ENCODE measurements at regions not wholly inside any gene's neighbourhood (a gene's known extent, or its start where the extent isn't known, plus 50 kb on each side); places are given as distances from the start of the nearest gene placed in this dataset.

GRCh38 chr19:29019403-29019802 is 193.5 kb downstream of the UQCRFS1 start:
- intact Hi-C loops (cut with micrococcal nuclease): no loop called here
- DNase-seq (no peak), ATAC-seq (ENCODE audit: low read depth) (no peak)
- no peak for TF ChIP-seq CTCF (IDR thresholded peaks at IDR 0.05)
- POLR2A ChIA-PET: no interaction called here
- no peaks in the 10 kb centered on the region for H3K36me3 Mint-ChIP-seq (ENCODE audit: low read depth)
- H3K4me3 Mint-ChIP-seq: no peak overlapping the region
- CTCF ChIA-PET: no interaction called here
- H3K9me3 Mint-ChIP-seq: no peaks in the 10 kb centered on the region
- H3K4me1 Mint-ChIP-seq: no peaks in the 10 kb centered on the region
- no peak overlapping the region for H3K27ac Mint-ChIP-seq
- H3K27me3 Mint-ChIP-seq: no peaks in the 10 kb centered on the region

- no peaks in the 10 kb centered on the region for H3K4me1 Mint-ChIP-seq
- intact Hi-C loops (cut with micrococcal nuclease): no loop called here
- no peaks in the 10 kb centered on the region for H3K9me3 Mint-ChIP-seq
- H3K27ac Mint-ChIP-seq: no peak overlapping the region
- POLR2A ChIA-PET: no interaction called here
- H3K27me3 Mint-ChIP-seq: no peaks in the 10 kb centered on the region
- TF ChIP-seq CTCF (IDR thresholded peaks at IDR 0.05): no peak
- no peaks in the 10 kb centered on the region for H3K36me3 Mint-ChIP-seq (ENCODE audit: low read depth)
- CTCF ChIA-PET: no interaction called here
- DNase-seq: no peak
- no peak overlapping the region for H3K4me3 Mint-ChIP-seq
- ATAC-seq (ENCODE audit: low read depth): no peak
These were observed 194.4 kb downstream of the UQCRFS1 start for GRCh38 chr19:29018542-29018941.

- Mint-ChIP-seq H3K9me3 (no peaks in the 10 kb centered on the region), H3K36me3 (ENCODE audit: low read depth) (no peaks in the 10 kb centered on the region), H3K4me3 (no peak overlapping the region), H3K27me3 (no peaks in the 10 kb centered on the region), H3K4me1 (no peaks in the 10 kb centered on the region), H3K27ac (no peak overlapping the region)
- ATAC-seq (ENCODE audit: low read depth): no peak
- no peak for TF ChIP-seq CTCF (IDR thresholded peaks at IDR 0.05)
- intact Hi-C loops (cut with micrococcal nuclease): no loop called here
- POLR2A ChIA-PET: no interaction called here
- CTCF ChIA-PET: no interaction called here
- no peak for DNase-seq
These were observed 195.2 kb downstream of the UQCRFS1 start for GRCh38 chr19:29017788-29018187.

GRCh38 chr19:29016926-29017760 is 195.8 kb downstream of the UQCRFS1 start:
- H3K4me3 Mint-ChIP-seq: no peak overlapping the region
- H3K9me3 Mint-ChIP-seq: no peaks in the 10 kb centered on the region
- DNase-seq (no peak), ATAC-seq (ENCODE audit: low read depth) (no peak)
- no peak overlapping the region for H3K27ac Mint-ChIP-seq
- no peaks in the 10 kb centered on the region for H3K4me1 Mint-ChIP-seq
- H3K27me3 Mint-ChIP-seq: no peaks in the 10 kb centered on the region
- H3K36me3 Mint-ChIP-seq (ENCODE audit: low read depth): no peaks in the 10 kb centered on the region
- ChIA-PET POLR2A (no interaction called here), CTCF (no interaction called here)
- TF ChIP-seq CTCF (IDR thresholded peaks at IDR 0.05): no peak
- intact Hi-C loops (cut with micrococcal nuclease): no loop called here

GRCh38 chr19:29016353-29016752 is 196.6 kb downstream of the UQCRFS1 start:
- intact Hi-C loops (cut with micrococcal nuclease): no loop called here
- Mint-ChIP-seq H3K9me3 (no peaks in the 10 kb centered on the region), H3K27ac (no peak overlapping the region), H3K4me1 (no peaks in the 10 kb centered on the region), H3K36me3 (ENCODE audit: low read depth) (no peaks in the 10 kb centered on the region), H3K27me3 (no peaks in the 10 kb centered on the region), H3K4me3 (no peak overlapping the region)
- DNase-seq (no peak), ATAC-seq (ENCODE audit: low read depth) (no peak)
- ChIA-PET POLR2A (no interaction called here), CTCF (no interaction called here)
- TF ChIP-seq CTCF (IDR thresholded peaks at IDR 0.05): no peak
